ENCODE measurements at regions not wholly inside any gene's neighbourhood (a gene's known extent, or its start where the extent isn't known, plus 50 kb on each side); places are given as distances from the start of the nearest gene placed in this dataset.

- no peak for TF ChIP-seq ZBTB33 (IDR thresholded peaks at IDR 0.05)
- no peak for TF ChIP-seq RXRA (IDR thresholded peaks at IDR 0.05)
- TF ChIP-seq JUND (IDR thresholded peaks at IDR 0.05), result no peak
- TF ChIP-seq EGR1 (IDR thresholded peaks at IDR 0.05; ENCODE audit: low read depth in 2 of 2), result no peak
- TF ChIP-seq TAF1 (conservative IDR thresholded peaks at IDR 0.05), result no peak
- TF ChIP-seq HNF4G (IDR thresholded peaks at IDR 0.05), result no peak
- no peak for TF ChIP-seq NR2F2 (IDR thresholded peaks at IDR 0.05)
Observed at GRCh38 chrX:64842492-64842891, 133.8 kb downstream of the ZC4H2 start (continued).

- H3K4me1 ChIP-seq (ENCODE audit: control insufficient read depth in 4 of 4, insufficient read depth in 4 of 4, low read length in 3 of 4), result no peaks in the 10 kb centered on the region
- 84% methylated on average over 1 of the region's 1 CpG for WGBS
- no peak for DNase-seq (ENCODE audit: low spot score)
- H3K9ac ChIP-seq (ENCODE audit: low read depth in 1 of 2, low read length in 2 of 2), result no peak overlapping the region
- peaks cover 0 to 5% (median 0%) of the 10 kb centered on the region in 4 donors for H3K9me3 ChIP-seq (ENCODE audit: control insufficient read depth in 4 of 4, low read length in 3 of 4)
- TF ChIP-seq FOXA1 (IDR thresholded peaks at IDR 0.05), result no peak
- TF ChIP-seq ZBTB33 (IDR thresholded peaks at IDR 0.05), result no peak
- no peak for TF ChIP-seq MAX (IDR thresholded peaks at IDR 0.05)
- TF ChIP-seq FOXA2 (IDR thresholded peaks at IDR 0.05), result no peak
- TF ChIP-seq HNF4A (conservative IDR thresholded peaks at IDR 0.05), result no peak
- TF ChIP-seq JUND (IDR thresholded peaks at IDR 0.05), result no peak
- TF ChIP-seq RXRA (IDR thresholded peaks at IDR 0.05), result no peak
- no peak for TF ChIP-seq SP1 (IDR thresholded peaks at IDR 0.05)
- no peak for TF ChIP-seq RAD21 (IDR thresholded peaks at IDR 0.05)
- TF ChIP-seq EGR1 (IDR thresholded peaks at IDR 0.05; ENCODE audit: low read depth in 2 of 2), result no peak
- no peak for TF ChIP-seq TAF1 (conservative IDR thresholded peaks at IDR 0.05)
- no peak for TF ChIP-seq REST (IDR thresholded peaks at IDR 0.05)
- no peak for TF ChIP-seq ATF3 (IDR thresholded peaks at IDR 0.05)
- H3K27me3 ChIP-seq (ENCODE audit: control insufficient read depth in 4 of 4, insufficient read depth in 4 of 4, low read length in 3 of 4), result peaks cover 0 to 6% (median under 1%) of the 10 kb centered on the region in 4 donors
- no peaks in the 10 kb centered on the region for H3K36me3 ChIP-seq (ENCODE audit: control insufficient read depth in 4 of 4, insufficient read depth in 3 of 4, low read depth in 1 of 4, low read length in 3 of 4)
- no peak overlapping the region for H3K4me3 ChIP-seq (ENCODE audit: low read depth in 1 of 3, low read length in 3 of 3)
- no peak overlapping the region for H3K27ac ChIP-seq (ENCODE audit: low read depth in 1 of 2, low read length in 2 of 2)
Observed at GRCh38 chrX:64805683-64806082, 170.6 kb downstream of the ZC4H2 start.
